ENCODE measurements at regions not wholly inside any gene's neighbourhood (a gene's known extent, or its start where the extent isn't known, plus 50 kb on each side); places are given as distances from the start of the nearest gene placed in this dataset.

- no peaks in the 10 kb centered on the region for H3K4me1 Mint-ChIP-seq
- H3F3A ChIP-seq (replicated peaks; ENCODE audit: low read depth), result no peaks in the 10 kb centered on the region
- H3K4me1 ChIP-seq (ENCODE audit: insufficient read depth), result no peaks in the 10 kb centered on the region
- H2AFZ ChIP-seq, result peak overlapping the region; percentile 63; the same call in 1 of the 2 replicates
- TF ChIP-seq POLR2AphosphoS5 (IDR thresholded peaks at IDR 0.05; ENCODE audit: low read depth) (no peak), ETS1 (IDR thresholded peaks at IDR 0.05) (no peak), ZNF331 (CRISPR knock-in tag; IDR thresholded peaks at IDR 0.05; ENCODE audit: low read depth) (no peak), NANOG (IDR thresholded peaks at IDR 0.05; ENCODE audit: borderline replicate concordance) (no peak), ZNF114 (CRISPR knock-in tag; IDR thresholded peaks at IDR 0.05) (no peak), STAT1 (IDR thresholded peaks at IDR 0.05; ENCODE audit: unreplicated experiment) (no peak), EZH2phosphoT487 (IDR thresholded peaks at IDR 0.05; ENCODE audit: unreplicated experiment) (no peak), CREB1 (CRISPR knock-in tag; IDR thresholded peaks at IDR 0.05; ENCODE audit: low read depth) (no peak), EZH2 (IDR thresholded peaks at IDR 0.05; ENCODE audit: low read depth, unreplicated experiment) (no peak), CTCF (conservative IDR thresholded peaks at IDR 0.05; ENCODE audit: low read depth in 2 of 2) (no peak)
- H3K79me2 ChIP-seq (replicated peaks; ENCODE audit: insufficient read depth), result no peaks in the 10 kb centered on the region
- H3K27ac ChIP-seq (ENCODE audit: low read depth), result no peak overlapping the region
- no peak overlapping the region for H3K4me3 ChIP-seq
- H3K27me3 Mint-ChIP-seq (ENCODE audit: insufficient read depth, low read depth, poor library complexity), result no peaks in the 10 kb centered on the region
- H3K9me2 ChIP-seq (ENCODE audit: insufficient read depth), result no peaks in the 10 kb centered on the region
- H4K20me1 ChIP-seq (replicated peaks; ENCODE audit: insufficient read depth), result no peaks in the 10 kb centered on the region
- no peak overlapping the region for H3K4me3 Mint-ChIP-seq
- no peak overlapping the region for H3K27ac Mint-ChIP-seq
- no peaks in the 10 kb centered on the region; the same call in 1 of the 2 replicates for H3K36me3 ChIP-seq (ENCODE audit: insufficient read depth)
- H3K36me3 Mint-ChIP-seq (ENCODE audit: low read depth), result peaks cover 3% of the 10 kb centered on the region; the same call in 1 of the 3 replicates
- no peak for DNase-seq (ENCODE audit: low spot score)
- peaks cover 79% of the 10 kb centered on the region for H3K9me3 Mint-ChIP-seq
- no peaks in the 10 kb centered on the region for H3K27me3 ChIP-seq (ENCODE audit: insufficient read depth)
- ATAC-seq, result no peak
- H3K4me2 ChIP-seq, result no peak overlapping the region
These were observed 1748.4 kb downstream of the MRPL39 start for GRCh38 chr21:23858878-23859277.

GRCh38 chr21:23853796-23854379 lies 1753.4 kb downstream of the MRPL39 start:
- Histone ChIP-seq H3K4me1 (ENCODE audit: insufficient read depth) (no peaks in the 10 kb centered on the region), H3K27ac (ENCODE audit: low read depth) (no peak overlapping the region), H3F3A (replicated peaks; ENCODE audit: low read depth) (no peaks in the 10 kb centered on the region), H3K79me2 (replicated peaks; ENCODE audit: insufficient read depth) (no peaks in the 10 kb centered on the region), H3K27me3 (ENCODE audit: insufficient read depth) (no peaks in the 10 kb centered on the region), H3K4me3 (no peak overlapping the region), H3K9me2 (ENCODE audit: insufficient read depth) (no peaks in the 10 kb centered on the region), H4K20me1 (replicated peaks; ENCODE audit: insufficient read depth) (no peaks in the 10 kb centered on the region), H3K36me3 (ENCODE audit: insufficient read depth) (no peaks in the 10 kb centered on the region; the same call in 1 of the 2 replicates), H2AFZ (no peak overlapping the region), H3K4me2 (no peak overlapping the region)
- H3K27me3 Mint-ChIP-seq (ENCODE audit: insufficient read depth, low read depth, poor library complexity), result no peaks in the 10 kb centered on the region
- no peaks in the 10 kb centered on the region for H3K4me1 Mint-ChIP-seq
- H3K4me3 Mint-ChIP-seq, result no peak overlapping the region
- H3K9me3 Mint-ChIP-seq, result peaks cover 81% of the 10 kb centered on the region
- peaks cover 17% of the 10 kb centered on the region; the same call in 2 of the 3 replicates for H3K36me3 Mint-ChIP-seq (ENCODE audit: low read depth)
- DNase-seq (ENCODE audit: low spot score) (peak; percentile 45), ATAC-seq (peak; percentile 50)
- H3K27ac Mint-ChIP-seq, result no peak overlapping the region
- TF ChIP-seq CTCF (conservative IDR thresholded peaks at IDR 0.05; ENCODE audit: low read depth in 2 of 2), result peak; percentile 46 to 53
- no peak for TF ChIP-seq EZH2 (IDR thresholded peaks at IDR 0.05; ENCODE audit: low read depth, unreplicated experiment)
- TF ChIP-seq ETS1 (IDR thresholded peaks at IDR 0.05), result no peak

Data from GM23338 (cell line).